ACHN (cell line): ENCODE measurements at regions not wholly inside any gene's neighbourhood (a gene's known extent, or its start where the extent isn't known, plus 50 kb on each side); places are given as distances from the start of the nearest gene placed in this dataset.
"Not testable (repeated sequence)": the region's sequence is repeated elsewhere in the genome, so short reads cannot be mapped to it uniquely, and the experiment has no call there.

Experiments
- DNase-seq: peaks from one replicate; pipeline ENCODE4 v3.0.0-alpha.2; 2015
- in situ Hi-C: cut with HindIII; loops from 2 replicates; pipeline ENCODE4 v1.10.0; 2017; ENCODE audit warnings: low sequenced_read_pairs, low pct_ligation_motif_present, low pct_unique_long_range_greater_than_20kb

DNA sequence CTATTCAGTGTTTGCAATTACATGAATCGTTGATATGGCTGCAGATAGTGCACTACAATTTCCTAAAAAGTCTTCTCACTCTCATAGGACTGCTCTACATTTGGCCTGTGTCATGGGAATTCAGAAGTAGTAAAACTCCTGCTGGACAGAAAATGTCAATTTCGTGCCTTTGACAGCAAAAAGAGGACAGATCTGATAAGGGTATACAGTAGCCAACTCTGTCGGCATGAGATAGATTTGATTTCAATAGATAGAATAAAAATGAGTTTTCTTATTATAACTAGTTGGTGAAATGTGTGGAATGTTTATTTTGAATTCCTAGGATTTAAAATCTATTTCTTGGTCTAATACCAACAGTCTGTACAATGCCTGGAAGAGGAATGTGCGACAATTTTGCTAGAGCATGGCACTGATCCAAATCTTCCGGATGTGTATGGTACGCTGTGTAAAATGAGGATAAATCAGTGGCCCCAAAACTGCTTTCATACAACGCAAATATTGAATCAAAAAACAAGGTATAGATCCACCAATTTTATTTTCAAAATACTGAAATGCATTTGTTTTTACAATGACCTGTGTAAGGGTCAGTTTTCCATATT lies 133.5 kb upstream of the CDK13 start:
- in situ Hi-C loops = no loop called here
- DNase-seq = no peak

DNA sequence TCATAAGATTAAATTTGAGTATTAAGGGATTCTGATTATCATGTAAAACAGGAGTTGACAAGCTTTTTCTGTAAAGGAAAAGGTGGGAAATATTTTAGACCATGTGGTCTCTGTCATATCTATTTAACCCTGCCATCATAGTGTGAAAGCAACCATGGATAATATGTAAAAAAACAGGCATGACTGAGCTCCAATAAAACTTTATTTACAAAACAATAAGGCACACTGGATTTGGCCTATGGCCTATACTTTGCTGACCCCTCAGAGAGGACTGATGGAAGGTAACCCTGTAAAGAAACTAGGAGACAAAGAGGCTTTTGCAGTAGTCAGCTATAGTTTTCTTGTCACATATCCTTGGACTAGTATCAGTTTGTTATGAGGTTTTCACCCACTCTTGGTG lies 130.5 kb upstream of the CDK13 start:
- in situ Hi-C loops = no loop called here
- no peak for DNase-seq

DNA sequence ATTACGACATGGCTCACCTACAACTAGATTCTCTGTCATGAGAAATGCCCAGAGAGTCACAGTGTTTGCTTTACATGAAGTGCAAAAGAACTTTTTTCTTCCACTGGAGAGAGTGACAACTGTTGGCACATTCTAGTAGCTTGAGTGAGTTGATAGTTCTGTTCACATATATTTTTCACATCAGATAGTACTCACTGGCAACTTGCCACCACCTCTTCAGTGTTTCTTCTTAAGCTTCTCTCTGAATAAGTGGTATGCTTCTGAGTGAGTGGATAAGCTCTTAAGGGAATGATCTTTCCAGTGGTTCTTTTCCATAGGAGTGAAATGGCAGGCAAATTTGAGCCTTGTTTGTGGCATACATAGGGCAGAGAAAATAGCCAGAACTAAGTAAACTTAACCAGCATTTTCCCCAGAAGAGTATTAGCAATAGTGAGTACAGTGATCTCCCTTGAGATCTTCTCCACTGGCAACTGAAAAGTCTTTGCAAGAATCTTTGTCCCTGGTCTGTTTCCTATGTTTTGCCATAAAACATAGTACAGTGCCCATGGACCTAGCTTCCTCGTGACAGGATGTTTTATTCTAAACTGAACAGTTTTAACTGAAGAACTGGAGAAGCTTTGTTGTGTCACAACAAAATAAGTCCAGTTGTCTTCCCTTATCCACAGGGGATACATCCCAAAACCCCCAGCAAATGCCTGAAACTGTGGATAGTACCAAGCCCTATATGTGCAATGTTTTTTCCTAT lies 125.4 kb upstream of the CDK13 start:
- DNase-seq = no peak
- in situ Hi-C loops = no loop called here

DNA sequence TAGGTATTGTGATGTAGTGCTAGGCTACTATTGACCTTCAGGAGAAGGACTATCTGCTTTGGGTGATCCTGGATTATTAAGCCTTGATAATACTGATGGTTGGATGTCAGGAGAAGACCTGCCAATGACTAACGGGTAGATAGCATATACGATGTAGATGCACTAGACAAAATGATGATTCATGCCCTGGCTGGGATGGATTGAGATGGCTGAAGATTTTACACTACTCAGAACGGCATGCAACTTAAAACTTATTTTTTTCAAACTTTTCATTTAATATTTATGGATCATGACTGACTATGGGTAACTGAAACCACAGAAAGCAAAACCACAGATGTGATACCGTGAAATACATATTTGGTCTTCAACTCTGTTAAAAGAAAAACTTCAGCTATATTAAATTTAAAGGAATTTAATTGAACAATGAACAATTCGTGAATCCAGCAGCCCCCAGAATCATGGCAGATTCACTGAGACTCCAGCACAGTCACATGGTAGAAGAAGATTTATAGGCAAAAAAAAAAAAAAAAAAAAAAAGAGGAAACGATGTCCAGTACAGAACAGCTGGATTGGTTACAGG lies 124.6 kb upstream of the CDK13 start:
- in situ Hi-C loops = no loop called here
- no peak for DNase-seq

DNA sequence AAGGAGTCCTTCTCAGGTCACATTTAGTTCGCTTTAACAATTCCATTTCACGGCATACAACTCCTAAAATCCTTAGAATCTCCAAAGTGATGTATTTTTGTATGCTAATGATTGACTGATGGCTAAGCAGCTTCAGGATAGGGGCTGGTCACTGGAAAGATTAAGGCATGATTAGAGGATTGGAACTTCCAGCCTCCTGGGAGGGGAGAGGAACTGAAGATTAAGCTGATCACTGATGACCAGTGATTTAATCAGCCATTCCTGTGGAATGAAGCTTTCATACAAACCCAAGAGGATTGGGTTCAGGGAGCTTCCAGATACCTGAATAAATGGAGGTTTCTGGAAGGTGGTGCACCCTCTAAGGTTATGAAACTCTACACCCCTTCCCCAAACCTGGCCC lies 123.9 kb upstream of the CDK13 start:
- in situ Hi-C loops = no loop called here
- DNase-seq = no peak

DNA sequence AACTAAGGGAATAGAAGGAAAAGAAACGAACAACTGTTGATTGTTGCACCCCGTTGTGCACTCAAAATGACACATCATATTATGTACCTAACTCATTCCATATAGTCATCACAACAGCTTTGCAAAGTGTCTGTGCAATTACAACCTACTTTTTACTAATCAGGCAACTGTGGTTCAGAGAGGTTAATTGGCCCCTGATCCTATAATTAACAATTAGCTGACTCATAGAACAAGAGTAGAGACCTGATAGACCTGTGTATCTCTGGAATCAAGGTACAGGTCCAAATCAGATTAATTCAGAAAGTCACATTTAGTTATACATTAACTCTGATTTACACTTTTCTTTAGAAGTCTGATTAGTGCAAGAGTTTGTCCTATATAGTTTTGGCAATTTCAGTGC lies 122.5 kb upstream of the CDK13 start:
- DNase-seq = no peak
- in situ Hi-C loops = no loop called here

DNA sequence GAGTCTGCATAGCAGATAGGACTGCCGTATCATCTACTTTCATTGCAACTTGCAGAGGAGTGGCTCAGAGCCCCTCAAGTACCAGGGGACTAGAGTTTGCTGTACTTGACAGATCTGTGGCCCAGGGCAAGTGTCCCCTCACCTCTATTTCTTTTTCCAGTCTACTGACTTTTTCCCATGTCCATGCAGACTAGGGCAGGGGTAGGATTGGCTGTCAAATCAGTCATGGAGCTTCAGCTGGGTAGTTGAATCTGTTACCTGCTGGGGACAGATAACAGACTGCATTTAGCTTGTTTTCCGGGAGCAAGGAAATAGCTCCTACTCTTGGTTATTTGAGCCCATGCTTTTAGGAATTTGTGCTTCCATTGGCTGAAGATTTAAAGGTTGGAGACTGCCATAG lies 121.0 kb upstream of the CDK13 start:
- no peak for DNase-seq
- in situ Hi-C loops = no loop called here

DNA sequence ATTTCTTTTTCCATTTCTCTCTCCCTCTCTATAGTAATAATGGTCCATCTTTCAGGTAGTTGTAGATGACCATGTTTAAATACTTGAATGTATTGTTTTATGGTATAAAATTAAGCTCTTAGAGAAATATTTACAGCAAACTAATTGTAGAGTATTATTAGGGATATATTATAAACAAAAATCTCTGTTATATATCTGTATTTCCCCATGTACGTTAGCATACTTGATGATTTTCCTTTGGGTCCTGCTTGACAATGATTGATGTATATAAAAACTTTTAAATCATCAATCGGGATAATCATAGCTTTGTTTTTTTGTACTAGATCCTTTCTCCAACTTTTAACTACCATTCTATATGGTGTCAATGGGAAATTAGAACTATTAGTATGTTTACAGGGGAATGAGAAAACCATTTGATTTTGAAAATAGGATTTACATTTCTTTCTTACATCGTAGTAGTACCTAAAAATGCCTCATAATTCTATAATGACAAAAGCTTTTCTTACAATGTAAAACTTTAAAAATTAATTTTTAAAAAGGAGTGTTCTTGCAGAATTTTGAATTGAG lies 117.5 kb upstream of the CDK13 start:
- no peak for DNase-seq
- in situ Hi-C loops = no loop called here

DNA sequence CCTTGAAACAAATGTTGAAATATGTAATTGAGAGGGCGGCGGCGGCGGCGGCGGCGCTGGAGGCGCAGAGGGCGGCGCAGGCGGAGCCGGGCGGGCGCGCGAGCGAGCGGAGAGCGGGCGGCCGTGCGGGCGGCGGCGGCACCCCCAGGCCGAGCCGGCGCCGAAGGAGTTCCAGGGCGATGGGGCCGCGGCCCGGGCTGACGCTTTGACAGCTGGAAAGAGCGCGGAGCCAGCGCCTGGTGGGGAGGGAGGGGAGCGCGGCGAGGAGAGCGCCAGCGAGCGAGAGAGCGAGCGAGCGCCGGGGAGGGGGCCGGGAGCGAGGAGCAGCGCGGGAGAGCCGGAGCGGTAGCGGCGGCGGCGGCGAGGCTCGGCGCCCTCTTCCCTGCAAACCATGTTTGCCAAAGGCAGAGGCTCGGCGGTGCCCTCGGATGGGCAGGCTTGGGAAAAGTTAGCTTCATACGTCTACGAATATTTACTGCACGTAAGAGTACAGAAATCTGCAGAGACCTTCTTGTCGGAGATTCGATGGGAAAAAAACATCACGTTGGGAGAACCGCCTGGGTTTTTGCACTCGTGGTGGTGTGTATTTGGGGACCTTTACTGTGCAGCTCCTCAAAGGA lies 116.8 kb upstream of the CDK13 start:
- in situ Hi-C loops = not testable (repeated sequence)
- DNase-seq = peak; percentile 42

DNA sequence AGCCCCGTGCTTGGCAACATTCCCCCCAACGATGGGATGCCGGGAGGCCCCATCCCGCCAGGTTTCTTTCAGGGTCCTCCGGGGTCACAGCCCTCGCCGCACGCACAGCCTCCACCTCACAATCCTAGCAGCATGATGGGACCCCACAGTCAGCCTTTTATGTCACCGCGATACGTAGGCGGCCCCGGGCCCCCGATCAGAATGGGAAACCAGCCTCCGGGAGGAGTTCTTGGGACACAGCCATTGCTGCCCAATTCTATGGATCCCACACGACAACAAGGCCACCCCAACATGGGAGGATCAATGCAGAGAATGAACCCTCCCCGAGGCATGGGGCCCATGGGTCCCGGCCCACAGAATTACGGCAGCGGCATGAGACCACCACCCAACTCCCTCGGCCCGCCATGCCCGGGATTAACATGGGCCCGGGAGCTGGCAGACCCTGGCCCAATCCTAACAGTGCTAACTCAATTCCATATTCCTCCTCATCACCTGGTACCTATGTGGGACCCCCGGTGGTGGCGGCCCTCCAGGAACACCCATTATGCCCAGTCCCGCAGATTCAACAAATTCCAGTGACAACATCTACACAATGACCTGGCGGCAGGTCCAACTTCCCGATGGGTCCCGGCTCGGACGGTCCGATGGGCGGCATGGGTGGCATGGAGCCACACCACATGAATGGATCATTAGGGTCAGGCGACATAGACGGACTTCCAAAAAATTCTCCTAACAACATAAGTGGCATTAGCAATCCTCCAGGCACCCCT lies 116.0 kb upstream of the CDK13 start:
- in situ Hi-C loops, DNase-seq: not testable (repeated sequence)

DNA sequence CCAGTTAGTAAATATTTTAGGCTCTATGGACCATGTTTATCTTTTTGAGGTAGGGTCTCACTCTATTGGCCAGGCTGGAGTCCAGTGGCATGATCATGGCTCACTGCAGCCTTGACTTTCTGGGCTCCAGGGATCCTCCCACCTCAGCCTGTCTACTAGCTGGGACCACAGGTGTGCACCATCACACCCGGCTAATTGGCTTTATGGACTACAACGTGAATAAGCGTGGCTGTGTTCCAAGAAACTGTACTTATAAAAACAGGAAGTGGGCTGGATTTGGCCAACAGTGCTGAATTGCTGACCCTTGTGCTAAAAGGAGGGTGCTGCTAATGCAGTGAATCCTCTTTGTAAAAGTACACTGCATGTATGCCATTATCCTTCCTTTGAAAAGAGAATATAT lies 111.7 kb upstream of the CDK13 start:
- peak; percentile 28 for DNase-seq
- in situ Hi-C loops = no loop called here

DNA sequence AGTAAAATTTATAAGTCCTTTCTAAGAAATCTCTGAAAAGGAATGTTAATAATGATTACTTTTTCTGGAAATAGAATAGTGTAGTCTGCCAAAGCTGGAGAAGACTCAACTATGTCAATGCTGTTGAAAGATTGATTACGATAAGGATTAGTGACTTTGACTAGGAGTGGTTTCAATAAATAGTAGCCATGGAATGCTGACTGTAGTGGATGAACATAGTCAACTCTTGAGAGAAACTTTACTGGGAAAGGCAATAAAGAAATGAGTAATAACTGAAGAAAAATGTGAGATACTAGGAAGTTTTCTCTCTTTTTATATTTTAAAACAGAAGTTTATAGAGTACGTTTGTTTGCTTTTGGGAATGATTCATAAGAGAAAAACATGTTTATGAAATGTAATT lies 105.0 kb upstream of the CDK13 start:
- DNase-seq = no peak
- in situ Hi-C loops = no loop called here

DNA sequence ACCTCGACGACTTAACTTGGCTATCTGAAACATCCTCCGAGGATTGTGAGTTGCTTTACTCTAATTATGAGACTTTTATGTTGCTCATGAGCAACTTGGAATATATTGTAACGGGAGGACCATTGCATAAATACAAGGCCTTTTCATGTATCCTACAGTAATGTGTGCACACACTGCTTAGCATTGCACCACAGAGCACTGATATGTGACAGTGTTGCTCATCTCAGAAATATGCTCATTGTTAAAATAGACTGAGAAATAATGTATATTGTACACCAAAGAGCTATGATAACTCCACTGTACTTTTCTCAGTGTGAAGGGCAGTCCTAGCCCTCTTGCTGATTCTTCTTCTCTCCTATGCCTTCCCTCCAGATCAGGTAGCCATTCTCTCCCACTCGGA lies 102.8 kb upstream of the CDK13 start:
- in situ Hi-C loops = no loop called here
- DNase-seq = no peak

DNA sequence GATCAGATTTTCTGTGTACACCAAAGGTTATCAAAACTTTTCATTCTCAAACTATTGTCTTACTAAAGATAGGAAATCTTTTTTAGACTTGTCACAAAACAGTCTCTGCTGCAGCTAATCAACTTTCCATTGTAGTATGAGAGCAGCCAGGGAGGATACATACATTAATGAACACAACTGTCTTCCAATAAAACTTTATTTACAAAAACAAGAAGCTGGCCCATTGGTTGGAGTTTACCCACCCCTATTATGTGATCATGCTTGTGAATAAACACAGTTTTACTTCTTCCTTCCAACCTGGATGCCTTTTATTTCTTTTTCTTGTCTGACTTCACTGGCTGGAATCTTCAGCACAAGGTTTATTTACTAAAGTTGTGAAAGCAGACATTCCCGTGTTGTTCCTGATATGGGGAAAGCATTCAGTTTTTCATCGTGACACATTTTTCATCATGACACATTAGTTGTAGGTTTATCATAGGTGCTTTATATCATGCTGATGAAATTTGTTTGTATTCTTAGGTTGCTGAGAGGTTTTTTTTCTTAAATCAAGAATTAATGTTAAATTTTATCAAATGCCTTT lies 98.5 kb upstream of the CDK13 start:
- in situ Hi-C loops = no loop called here
- DNase-seq = no peak

DNA sequence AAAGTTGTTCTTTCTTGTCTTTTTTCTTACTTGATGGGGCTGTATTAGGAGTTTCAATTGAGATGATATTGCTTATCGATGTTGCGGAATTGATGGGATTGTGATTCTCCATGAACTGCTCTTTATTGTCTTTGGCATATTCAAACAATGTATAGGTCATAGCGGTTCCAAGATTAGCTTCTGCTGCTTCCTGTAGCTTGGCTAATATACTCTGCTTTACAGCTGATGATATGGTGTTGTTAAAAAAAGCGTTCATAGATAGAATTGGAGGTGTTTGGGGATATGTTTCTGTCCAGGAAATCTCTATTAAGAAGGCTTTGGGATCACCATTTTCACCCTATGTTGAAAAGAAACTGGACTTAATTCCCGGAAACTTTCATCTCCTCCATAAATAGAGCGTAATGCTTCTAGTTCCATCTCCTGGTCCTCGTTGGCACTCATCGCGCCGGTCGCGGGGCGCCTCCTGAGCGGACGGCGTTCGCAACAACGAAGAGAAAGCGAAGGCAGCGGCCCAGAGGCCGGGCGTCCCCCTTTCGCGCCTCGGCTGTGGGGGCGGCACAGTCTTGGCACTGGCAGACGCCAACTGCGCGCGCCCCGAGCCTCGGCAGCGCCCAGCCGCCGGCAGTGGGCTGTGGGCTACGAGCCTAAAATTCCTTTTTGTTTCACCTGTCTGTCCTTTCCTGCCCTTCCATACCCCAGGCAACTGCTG lies 95.3 kb upstream of the CDK13 start:
- in situ Hi-C loops, DNase-seq: not testable (repeated sequence)

DNA sequence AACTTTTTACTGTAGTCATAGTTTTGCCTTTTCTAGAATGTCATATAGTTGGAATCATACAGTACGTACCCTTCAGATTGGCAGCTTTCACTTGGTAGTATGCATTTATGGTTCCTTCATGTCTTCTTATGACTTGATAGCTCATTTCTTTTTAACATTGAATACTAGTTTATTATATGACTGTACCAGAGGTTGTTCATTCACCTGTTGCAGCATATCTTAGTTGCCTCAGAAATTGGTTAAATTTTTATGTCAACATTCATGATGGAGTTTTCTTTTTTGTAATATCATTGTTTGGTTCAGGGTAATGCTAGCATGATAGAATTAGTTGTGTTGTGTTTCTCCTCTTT lies 94.8 kb upstream of the CDK13 start:
- no peak for DNase-seq
- in situ Hi-C loops = no loop called here

DNA sequence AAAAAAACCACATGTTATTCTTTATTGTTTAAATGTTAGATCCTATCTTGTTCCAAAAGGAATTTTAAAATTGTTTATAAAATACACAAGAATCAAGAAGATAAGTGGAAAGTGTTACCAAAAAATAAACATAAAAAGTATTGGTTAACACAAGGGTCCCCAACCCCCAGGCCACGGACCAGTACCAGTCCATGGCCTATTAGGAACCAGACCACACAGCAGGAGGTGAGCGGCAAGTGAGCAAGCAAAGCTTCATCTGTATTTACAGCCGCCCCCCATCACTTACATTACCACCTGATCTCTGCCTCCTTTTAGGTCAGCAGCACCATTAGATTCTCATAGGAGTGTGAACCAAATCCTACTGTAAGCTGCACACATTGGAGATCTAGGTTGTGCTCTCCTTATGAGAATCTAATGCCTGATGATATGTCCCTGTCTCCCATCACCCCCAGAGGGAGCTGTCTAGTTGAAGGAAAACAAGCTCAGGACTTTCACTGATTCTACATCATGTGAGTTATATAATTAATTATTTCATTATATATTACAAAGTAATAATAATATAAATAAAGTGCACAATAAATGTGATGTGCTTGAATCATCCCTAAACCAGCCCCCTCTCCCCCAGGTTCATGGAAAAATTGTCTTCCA lies 86.3 kb upstream of the CDK13 start:
- in situ Hi-C loops = not testable (repeated sequence)
- DNase-seq = peak; percentile 24
